ENCODE measurements at regions not wholly inside any gene's neighbourhood (a gene's known extent, or its start where the extent isn't known, plus 50 kb on each side); places are given as distances from the start of the nearest gene placed in this dataset.

DNA sequence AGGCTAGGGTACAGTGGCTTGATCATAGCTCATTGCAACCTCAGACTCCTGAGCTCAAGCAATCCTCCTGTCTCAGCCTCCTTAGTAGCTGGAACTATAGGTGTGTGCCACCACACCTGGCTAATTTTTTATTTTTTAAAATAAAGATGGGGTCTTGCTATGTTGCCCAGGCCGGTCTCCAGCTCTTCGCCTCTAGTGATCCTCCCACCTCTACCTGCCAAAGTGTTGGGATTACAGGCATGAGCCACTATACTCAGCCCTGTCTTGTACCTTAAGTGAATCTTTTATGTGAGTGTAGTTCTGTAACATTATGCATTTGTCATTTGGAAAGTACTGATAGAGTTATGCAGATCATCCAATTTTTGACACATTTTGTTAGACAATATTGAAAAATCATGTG, 66.9 kb upstream of the C15orf39 start:
- TF ChIP-seq, protein P1, sequence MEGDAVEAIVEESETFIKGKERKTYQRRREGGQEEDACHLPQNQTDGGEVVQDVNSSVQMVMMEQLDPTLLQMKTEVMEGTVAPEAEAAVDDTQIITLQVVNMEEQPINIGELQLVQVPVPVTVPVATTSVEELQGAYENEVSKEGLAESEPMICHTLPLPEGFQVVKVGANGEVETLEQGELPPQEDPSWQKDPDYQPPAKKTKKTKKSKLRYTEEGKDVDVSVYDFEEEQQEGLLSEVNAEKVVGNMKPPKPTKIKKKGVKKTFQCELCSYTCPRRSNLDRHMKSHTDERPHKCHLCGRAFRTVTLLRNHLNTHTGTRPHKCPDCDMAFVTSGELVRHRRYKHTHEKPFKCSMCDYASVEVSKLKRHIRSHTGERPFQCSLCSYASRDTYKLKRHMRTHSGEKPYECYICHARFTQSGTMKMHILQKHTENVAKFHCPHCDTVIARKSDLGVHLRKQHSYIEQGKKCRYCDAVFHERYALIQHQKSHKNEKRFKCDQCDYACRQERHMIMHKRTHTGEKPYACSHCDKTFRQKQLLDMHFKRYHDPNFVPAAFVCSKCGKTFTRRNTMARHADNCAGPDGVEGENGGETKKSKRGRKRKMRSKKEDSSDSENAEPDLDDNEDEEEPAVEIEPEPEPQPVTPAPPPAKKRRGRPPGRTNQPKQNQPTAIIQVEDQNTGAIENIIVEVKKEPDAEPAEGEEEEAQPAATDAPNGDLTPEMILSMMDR (IDR thresholded peaks at IDR 0.05) = no peak
- TF ChIP-seq EP300 (IDR thresholded peaks at IDR 0.05) (no peak), POLR2A (IDR thresholded peaks at IDR 0.05) (no peak)

Data from tibial nerve (tissue), 4 donors.